ENCODE measurements at regions not wholly inside any gene's neighbourhood (a gene's known extent, or its start where the extent isn't known, plus 50 kb on each side); places are given as distances from the start of the nearest gene placed in this dataset.

DNA sequence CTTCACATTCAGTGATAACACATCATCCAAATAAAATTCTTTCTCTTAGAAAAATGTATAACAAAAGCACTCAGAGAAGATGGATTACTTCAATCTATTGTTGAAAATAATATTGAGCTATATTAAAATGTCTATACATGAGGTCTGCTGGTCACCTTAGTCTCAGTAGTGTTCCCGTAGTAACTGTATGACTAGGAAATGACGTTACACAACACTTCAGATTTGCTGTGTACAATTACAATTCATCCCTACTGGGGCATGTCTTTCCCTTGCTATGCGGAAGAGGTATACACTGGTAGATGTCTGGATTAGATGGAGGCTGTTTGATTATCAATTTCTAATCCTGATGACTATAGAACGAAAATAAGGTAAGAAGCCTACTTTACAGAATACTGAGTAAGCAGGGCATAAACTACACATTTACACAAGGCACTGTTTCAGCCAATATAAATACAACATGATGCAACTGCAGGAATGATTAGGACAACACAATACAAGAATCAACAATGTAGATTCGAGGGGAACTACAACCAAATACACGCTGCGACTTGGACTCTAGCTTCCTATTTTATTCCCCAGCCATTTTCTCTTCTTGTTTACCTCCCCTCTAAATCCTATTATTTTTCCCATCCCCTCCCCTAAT lies 982.5 kb upstream of the CDH8 start:
- Histone ChIP-seq H3K27ac (no peak overlapping the region), H3K4me1 (no peaks in the 10 kb centered on the region), H3K9me3 (no peaks in the 10 kb centered on the region), H3K27me3 (no peaks in the 10 kb centered on the region), H3K4me3 (no peak overlapping the region), H3K36me3 (no peaks in the 10 kb centered on the region)
- no peak for DNase-seq
- intact Hi-C loops (cut with DNase I): no loop called here
- WGBS, 2 donors: 79 to 86% methylated on average over 7 of the region's 7 CpGs
- TF ChIP-seq POLR2A (IDR thresholded peaks at IDR 0.05): no peak
- TF ChIP-seq POLR2AphosphoS5 (IDR thresholded peaks at IDR 0.05): no peak
- no peak for TF ChIP-seq EP300 (IDR thresholded peaks at IDR 0.05)
- TF ChIP-seq CTCF (IDR thresholded peaks at IDR 0.05): no peak

DNA sequence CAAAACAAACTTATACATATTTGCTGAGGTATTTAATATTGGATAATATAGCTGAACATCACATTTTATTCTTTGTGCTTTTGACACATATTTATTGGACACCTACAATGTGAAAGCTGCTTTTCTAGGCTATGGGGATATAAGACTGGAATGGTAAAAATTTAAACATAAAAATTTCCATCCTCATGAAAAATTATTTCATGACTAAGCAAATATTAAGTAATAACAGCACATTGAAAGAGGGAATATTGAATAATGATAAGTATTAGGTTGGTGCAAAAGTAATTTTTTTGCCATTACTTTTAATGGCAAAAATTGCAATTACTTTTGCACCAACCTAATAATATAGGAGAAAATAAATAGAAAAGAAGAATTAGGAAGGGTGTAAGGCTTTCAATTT lies 972.5 kb upstream of the CDH8 start:
- no peak overlapping the region for H3K27ac ChIP-seq
- H3K4me1 ChIP-seq: no peaks in the 10 kb centered on the region
- intact Hi-C loops (cut with DNase I): no loop called here
- no peaks in the 10 kb centered on the region for H3K9me3 ChIP-seq
- no peak for TF ChIP-seq CTCF (IDR thresholded peaks at IDR 0.05)
- no peak for TF ChIP-seq POLR2AphosphoS5 (IDR thresholded peaks at IDR 0.05)
- H3K27me3 ChIP-seq: no peaks in the 10 kb centered on the region
- H3K4me3 ChIP-seq: no peak overlapping the region
- DNase-seq: no peak
- no peaks in the 10 kb centered on the region for H3K36me3 ChIP-seq

DNA sequence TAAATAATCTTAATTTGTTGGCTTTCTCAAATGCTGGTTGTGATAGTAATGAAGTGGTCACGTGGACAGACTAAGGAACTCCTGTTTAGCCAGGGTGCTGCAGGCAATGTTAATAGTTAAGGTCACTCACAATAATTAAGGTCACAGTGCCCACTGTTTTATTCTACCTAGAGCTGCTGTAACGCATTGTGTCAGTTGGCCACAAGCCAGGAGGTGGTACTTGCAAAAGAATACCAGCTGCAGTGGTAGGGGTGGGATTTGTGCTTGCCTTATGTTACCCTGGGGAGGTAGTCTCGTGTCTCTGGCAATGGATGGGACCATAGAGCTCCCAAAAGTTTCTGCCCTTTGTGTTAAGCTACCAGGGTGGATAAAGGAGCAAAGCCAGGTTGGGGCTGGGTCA lies 969.1 kb upstream of the CDH8 start:
- H3K27me3 ChIP-seq: no peaks in the 10 kb centered on the region
- H3K9me3 ChIP-seq: no peaks in the 10 kb centered on the region
- WGBS, 2 donors: 42 to 60% methylated on average over 3 of the region's 3 CpGs
- TF ChIP-seq POLR2AphosphoS5 (IDR thresholded peaks at IDR 0.05): no peak
- no peak for TF ChIP-seq POLR2A (IDR thresholded peaks at IDR 0.05)
- no peak for TF ChIP-seq CTCF (IDR thresholded peaks at IDR 0.05)
- no peak for TF ChIP-seq EP300 (IDR thresholded peaks at IDR 0.05)
- H3K27ac ChIP-seq: no peak overlapping the region
- intact Hi-C loops (cut with DNase I): no loop called here
- no peak for DNase-seq
- no peaks in the 10 kb centered on the region for H3K4me1 ChIP-seq
- no peak overlapping the region for H3K4me3 ChIP-seq
- no peaks in the 10 kb centered on the region for H3K36me3 ChIP-seq

DNA sequence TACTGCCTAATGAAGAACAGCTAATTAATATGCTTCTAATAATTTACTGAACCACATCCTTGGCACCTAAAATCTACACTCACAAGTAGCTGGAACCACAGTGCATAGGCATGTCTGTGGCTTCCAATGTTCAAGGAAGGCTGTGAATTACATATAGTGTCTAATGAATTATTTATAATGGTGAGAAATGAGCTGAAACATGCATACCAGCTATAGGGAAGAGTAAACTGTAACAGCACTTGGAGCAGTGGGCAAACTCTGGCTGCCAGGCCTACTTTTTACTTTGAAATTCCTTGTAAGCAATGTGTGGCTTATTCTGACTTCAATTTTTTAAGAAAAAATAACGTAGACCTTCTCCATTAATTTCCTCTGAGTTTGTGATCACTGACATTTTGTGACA lies 953.2 kb upstream of the CDH8 start:
- Histone ChIP-seq H3K36me3 (no peaks in the 10 kb centered on the region), H3K9me3 (no peaks in the 10 kb centered on the region), H3K27me3 (no peaks in the 10 kb centered on the region), H3K4me3 (no peak overlapping the region), H3K27ac (no peak overlapping the region), H3K4me1 (no peaks in the 10 kb centered on the region)
- TF ChIP-seq POLR2AphosphoS5 (IDR thresholded peaks at IDR 0.05): no peak
- DNase-seq: no peak
- intact Hi-C loops (cut with DNase I): no loop called here
- WGBS, 2 donors: 76 to 83% methylated on average over 1 of the region's 1 CpG

DNA sequence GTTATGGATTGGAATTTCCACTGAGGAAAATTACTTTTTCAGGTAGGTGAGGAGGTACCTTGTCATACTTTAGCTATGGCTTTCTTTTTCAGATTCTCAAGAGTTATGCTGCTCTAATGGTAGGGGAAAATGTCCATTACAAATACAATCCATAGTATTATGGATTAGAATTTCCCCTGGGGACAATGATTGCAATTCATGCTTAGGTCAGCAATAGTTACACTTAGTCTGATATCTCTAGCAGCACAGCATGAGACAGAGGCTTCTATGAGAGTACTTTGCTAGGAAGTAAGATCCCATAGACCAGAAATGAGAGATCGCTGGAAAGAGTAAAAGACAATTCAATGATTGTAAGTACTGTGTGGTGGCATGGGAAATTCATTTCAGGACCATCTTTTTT lies 949.5 kb upstream of the CDH8 start:
- no peak for DNase-seq
- no peak overlapping the region for H3K4me3 ChIP-seq
- intact Hi-C loops (cut with DNase I): no loop called here
- peaks cover 0 to 10% (median 5%) of the 10 kb centered on the region in 4 donors for H3K4me1 ChIP-seq
- WGBS, 2 donors: 91 to 92% methylated on average over 1 of the region's 1 CpG
- no peak for TF ChIP-seq POLR2AphosphoS5 (IDR thresholded peaks at IDR 0.05)
- no peak for TF ChIP-seq CTCF (IDR thresholded peaks at IDR 0.05)
- TF ChIP-seq POLR2A (IDR thresholded peaks at IDR 0.05): no peak
- no peak for TF ChIP-seq EP300 (IDR thresholded peaks at IDR 0.05)
- no peak overlapping the region for H3K27ac ChIP-seq
- H3K27me3 ChIP-seq: no peaks in the 10 kb centered on the region
- no peaks in the 10 kb centered on the region for H3K9me3 ChIP-seq
- no peaks in the 10 kb centered on the region for H3K36me3 ChIP-seq
